Uterus (tissue), 2 donors: ENCODE measurements at regions not wholly inside any gene's neighbourhood (a gene's known extent, or its start where the extent isn't known, plus 50 kb on each side); places are given as distances from the start of the nearest gene placed in this dataset.

Experiments
- POLR2A ChIP-seq, 2 donors: fragments of 450-650 bp; IDR thresholded peaks; one replicate each; pipeline ENCODE4 v1.6.1; 2016; ENCODE audit warnings: antibody characterized with exemption in 2 of 2, mild to moderate bottlenecking in 1 of 2, moderate library complexity in 1 of 2
- TF ChIP-seq, protein P1 (sequence below), 4 experiments: fragments of 200-600 bp in 2 of 4; fragments of 450-650 bp in 2 of 4; sonication (generic) in 2 of 4; IDR thresholded peaks; one replicate each; pipeline ENCODE4 v1.5.1; 2016 to 2019; ENCODE audit warnings: antibody characterized with exemption in 4 of 4, mild to moderate bottlenecking in 2 of 4, moderate library complexity in 1 of 4

DNA sequence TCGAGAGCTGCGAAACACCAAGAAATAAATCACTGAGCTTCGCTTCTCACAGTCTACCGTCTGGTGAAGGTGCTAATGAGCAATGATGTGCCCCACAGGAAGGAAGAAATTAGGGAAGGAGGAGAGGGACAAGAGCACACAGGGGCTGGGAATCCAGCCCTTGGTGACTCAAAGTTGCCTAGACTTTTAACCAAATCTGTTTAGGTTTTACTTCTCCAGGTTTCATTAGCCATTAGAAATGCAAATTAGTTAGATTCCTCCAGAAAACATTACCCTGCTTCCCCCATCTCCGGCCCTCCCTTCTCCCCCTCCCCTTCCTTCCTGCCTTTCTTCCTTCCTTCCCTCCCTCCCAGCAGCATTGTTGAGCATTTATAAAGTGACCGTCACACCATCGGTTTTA, 59.3 kb upstream of the UBE2E1 start:
- no peak for TF ChIP-seq POLR2A (IDR thresholded peaks at IDR 0.05)
- TF ChIP-seq, protein P1, sequence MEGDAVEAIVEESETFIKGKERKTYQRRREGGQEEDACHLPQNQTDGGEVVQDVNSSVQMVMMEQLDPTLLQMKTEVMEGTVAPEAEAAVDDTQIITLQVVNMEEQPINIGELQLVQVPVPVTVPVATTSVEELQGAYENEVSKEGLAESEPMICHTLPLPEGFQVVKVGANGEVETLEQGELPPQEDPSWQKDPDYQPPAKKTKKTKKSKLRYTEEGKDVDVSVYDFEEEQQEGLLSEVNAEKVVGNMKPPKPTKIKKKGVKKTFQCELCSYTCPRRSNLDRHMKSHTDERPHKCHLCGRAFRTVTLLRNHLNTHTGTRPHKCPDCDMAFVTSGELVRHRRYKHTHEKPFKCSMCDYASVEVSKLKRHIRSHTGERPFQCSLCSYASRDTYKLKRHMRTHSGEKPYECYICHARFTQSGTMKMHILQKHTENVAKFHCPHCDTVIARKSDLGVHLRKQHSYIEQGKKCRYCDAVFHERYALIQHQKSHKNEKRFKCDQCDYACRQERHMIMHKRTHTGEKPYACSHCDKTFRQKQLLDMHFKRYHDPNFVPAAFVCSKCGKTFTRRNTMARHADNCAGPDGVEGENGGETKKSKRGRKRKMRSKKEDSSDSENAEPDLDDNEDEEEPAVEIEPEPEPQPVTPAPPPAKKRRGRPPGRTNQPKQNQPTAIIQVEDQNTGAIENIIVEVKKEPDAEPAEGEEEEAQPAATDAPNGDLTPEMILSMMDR (IDR thresholded peaks at IDR 0.05) = no peak
